GM12878 (cell line): ENCODE measurements at regions not wholly inside any gene's neighbourhood (a gene's known extent, or its start where the extent isn't known, plus 50 kb on each side); places are given as distances from the start of the nearest gene placed in this dataset.

Experiments used
- EZH2 ChIP-seq: IDR thresholded peaks from 2 replicates; pipeline ENCODE4 v1.6.1; 2012; ENCODE audit warnings: low read depth, mild to moderate bottlenecking, control low read depth, inconsistent platforms, low read length, borderline replicate concordance; ENCODE audit not compliant: control insufficient read depth
- MXI1 ChIP-seq: fragments of 150-350 bp; IDR thresholded peaks from 2 replicates; pipeline ENCODE4 v1.6.1; 2011; ENCODE audit warnings: low read depth, mild to moderate bottlenecking, inconsistent platforms, low read length, improper control_type of control experiment
- NBN ChIP-seq: fragments of 450-650 bp; IDR thresholded peaks from 2 replicates; pipeline ENCODE4 v1.6.1; 2016
- POLR2A ChIP-seq: IDR thresholded peaks from 2 replicates; pipeline ENCODE4 v1.6.1; 2011; ENCODE audit warnings: low read depth, mild to moderate bottlenecking, low read length
- POLR2AphosphoS5 ChIP-seq: IDR thresholded peaks from 2 replicates; pipeline ENCODE4 v1.6.1; 2011; ENCODE audit warnings: mild to moderate bottlenecking, low read length, inconsistent platforms
- ZNF24 ChIP-seq: fragments of 450-650 bp; IDR thresholded peaks from 2 replicates; pipeline ENCODE4 v1.6.1; 2017; ENCODE audit warnings: antibody characterized with exemption, mild to moderate bottlenecking
- ZZZ3 ChIP-seq: IDR thresholded peaks from 2 replicates; pipeline ENCODE4 v1.6.1; 2011; ENCODE audit warnings: low read depth; ENCODE audit not compliant: control insufficient read depth, insufficient read length
- TF ChIP-seq, protein P1 (sequence below): fragments of 450-650 bp; formaldehyde crosslinking; IDR thresholded peaks from 2 replicates; pipeline ENCODE4 v1.4.0; 2022; ENCODE audit warnings: mild to moderate bottlenecking, moderate library complexity
- TF ChIP-seq, protein P2 (sequence below), 3 experiments: IDR thresholded peaks in 2 of 3; conservative IDR thresholded peaks in 1 of 3; 2 replicates each; pipeline ENCODE4 v1.5.1; 2011; ENCODE audit warnings: low read depth in 3 of 3, low read length in 3 of 3, mild to moderate bottlenecking in 3 of 3, control low read depth in 2 of 3, moderate library complexity in 2 of 3, inconsistent platforms in 1 of 3, mixed read lengths in 1 of 3; ENCODE audit not compliant: control insufficient read depth in 2 of 3, insufficient read depth in 1 of 3; ENCODE audit errors: extremely low read depth in 1 of 3

DNA sequence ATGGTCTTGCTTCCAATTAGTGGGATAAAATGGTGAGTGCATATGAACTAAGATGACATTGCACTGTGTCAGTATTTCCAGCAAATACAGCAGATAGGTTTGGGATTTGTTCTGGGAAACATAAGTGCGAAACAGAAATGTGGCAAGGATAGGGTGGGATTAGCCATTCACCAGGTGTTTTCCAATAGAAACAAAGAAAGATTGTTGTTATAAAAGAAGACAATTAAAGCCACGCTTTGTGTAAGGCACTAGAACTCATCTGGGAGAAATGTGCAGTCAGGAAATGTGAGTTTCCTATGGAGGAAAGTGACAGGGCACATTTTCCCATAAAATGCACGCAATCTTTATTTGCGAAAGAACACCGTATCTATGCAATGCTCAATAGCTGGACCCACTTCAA lies 1547.8 kb downstream of the EFNB2 start:
- no peak for TF ChIP-seq POLR2AphosphoS5
- TF ChIP-seq EZH2: no peak
- no peak for TF ChIP-seq ZNF24
- TF ChIP-seq, protein P1, sequence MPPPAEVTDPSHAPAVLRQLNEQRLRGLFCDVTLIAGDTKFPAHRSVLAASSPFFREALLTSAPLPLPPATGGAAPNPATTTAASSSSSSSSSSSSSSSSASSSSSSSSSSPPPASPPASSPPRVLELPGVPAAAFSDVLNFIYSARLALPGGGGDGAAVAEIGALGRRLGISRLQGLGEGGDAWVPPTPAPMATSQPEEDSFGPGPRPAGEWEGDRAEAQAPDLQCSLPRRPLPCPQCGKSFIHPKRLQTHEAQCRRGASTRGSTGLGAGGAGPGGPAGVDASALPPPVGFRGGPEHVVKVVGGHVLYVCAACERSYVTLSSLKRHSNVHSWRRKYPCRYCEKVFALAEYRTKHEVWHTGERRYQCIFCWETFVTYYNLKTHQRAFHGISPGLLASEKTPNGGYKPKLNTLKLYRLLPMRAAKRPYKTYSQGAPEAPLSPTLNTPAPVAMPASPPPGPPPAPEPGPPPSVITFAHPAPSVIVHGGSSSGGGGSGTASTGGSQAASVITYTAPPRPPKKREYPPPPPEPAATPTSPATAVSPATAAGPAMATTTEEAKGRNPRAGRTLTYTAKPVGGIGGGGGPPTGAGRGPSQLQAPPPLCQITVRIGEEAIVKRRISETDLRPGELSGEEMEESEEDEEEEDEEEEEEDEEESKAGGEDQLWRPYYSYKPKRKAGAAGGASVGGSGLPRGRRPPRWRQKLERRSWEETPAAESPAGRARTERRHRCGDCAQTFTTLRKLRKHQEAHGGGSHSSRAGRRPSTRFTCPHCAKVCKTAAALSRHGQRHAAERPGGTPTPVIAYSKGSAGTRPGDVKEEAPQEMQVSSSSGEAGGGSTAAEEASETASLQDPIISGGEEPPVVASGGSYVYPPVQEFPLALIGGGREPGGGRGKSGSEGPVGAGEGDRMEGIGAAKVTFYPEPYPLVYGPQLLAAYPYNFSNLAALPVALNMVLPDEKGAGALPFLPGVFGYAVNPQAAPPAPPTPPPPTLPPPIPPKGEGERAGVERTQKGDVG: no peak
- TF ChIP-seq NBN: no peak
- TF ChIP-seq POLR2A: no peak
- TF ChIP-seq, protein P2, sequence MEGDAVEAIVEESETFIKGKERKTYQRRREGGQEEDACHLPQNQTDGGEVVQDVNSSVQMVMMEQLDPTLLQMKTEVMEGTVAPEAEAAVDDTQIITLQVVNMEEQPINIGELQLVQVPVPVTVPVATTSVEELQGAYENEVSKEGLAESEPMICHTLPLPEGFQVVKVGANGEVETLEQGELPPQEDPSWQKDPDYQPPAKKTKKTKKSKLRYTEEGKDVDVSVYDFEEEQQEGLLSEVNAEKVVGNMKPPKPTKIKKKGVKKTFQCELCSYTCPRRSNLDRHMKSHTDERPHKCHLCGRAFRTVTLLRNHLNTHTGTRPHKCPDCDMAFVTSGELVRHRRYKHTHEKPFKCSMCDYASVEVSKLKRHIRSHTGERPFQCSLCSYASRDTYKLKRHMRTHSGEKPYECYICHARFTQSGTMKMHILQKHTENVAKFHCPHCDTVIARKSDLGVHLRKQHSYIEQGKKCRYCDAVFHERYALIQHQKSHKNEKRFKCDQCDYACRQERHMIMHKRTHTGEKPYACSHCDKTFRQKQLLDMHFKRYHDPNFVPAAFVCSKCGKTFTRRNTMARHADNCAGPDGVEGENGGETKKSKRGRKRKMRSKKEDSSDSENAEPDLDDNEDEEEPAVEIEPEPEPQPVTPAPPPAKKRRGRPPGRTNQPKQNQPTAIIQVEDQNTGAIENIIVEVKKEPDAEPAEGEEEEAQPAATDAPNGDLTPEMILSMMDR (IDR thresholded peaks at IDR 0.05 in 2 of 3, conservative IDR thresholded peaks at IDR 0.05 in 1 of 3; ENCODE audit: control insufficient read depth in 2 of 3, extremely low read depth in 1 of 3, insufficient read depth in 1 of 3, low read depth in 3 of 3, low read length in 3 of 3): no peak
- no peak for TF ChIP-seq MXI1
- TF ChIP-seq ZZZ3: no peak
